ENCODE measurements at regions not wholly inside any gene's neighbourhood (a gene's known extent, or its start where the extent isn't known, plus 50 kb on each side); places are given as distances from the start of the nearest gene placed in this dataset.

DNA sequence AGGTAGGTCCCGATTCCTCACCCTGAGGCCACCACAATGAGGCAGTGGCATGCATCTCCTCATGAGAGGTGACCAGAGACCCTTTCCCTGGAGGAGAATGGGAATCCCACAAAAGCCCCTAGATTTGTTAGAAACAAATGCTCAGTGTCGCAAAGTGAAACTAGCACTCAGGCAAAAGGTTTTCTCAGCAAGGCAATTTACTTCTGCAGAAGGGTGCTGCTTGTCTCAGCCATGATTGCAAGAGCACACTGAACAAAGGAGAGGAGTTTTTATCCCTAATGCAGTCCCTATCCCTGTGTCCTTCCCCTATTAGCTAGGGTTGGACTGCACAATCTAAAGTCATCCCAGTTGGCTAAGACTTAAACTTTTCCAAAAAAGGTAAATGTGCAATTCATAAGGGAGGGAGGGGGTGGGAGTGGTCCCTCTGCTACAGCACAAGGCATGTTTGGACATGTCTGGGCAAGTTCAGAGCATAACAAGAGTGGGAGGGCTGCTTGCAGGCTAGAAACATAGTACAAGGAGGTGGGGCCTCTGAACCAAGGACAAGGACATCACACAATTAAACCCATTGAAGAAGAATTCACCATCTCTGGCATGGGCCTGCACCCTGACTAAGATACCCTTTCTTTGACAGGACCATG lies 185.3 kb downstream of the CCNG2 start:
- TF ChIP-seq, protein P1, sequence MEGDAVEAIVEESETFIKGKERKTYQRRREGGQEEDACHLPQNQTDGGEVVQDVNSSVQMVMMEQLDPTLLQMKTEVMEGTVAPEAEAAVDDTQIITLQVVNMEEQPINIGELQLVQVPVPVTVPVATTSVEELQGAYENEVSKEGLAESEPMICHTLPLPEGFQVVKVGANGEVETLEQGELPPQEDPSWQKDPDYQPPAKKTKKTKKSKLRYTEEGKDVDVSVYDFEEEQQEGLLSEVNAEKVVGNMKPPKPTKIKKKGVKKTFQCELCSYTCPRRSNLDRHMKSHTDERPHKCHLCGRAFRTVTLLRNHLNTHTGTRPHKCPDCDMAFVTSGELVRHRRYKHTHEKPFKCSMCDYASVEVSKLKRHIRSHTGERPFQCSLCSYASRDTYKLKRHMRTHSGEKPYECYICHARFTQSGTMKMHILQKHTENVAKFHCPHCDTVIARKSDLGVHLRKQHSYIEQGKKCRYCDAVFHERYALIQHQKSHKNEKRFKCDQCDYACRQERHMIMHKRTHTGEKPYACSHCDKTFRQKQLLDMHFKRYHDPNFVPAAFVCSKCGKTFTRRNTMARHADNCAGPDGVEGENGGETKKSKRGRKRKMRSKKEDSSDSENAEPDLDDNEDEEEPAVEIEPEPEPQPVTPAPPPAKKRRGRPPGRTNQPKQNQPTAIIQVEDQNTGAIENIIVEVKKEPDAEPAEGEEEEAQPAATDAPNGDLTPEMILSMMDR (conservative IDR thresholded peaks at IDR 0.05), result no peak
- TF ChIP-seq EZH2 (IDR thresholded peaks at IDR 0.05; ENCODE audit: low read depth), result no peak

Data from PC-9 (cell line).